Natural killer cell (primary cell): ENCODE measurements at regions not wholly inside any gene's neighbourhood (a gene's known extent, or its start where the extent isn't known, plus 50 kb on each side); places are given as distances from the start of the nearest gene placed in this dataset.

Source experiments
- ATAC-seq, 3 donors: fragments of 150-1000 bp in 2 of 3; fragments of 200-7000 bp in 1 of 3; cut with Tn5 transposase; 1 replicate in 1 of 3; 2 replicates in 2 of 3; pipeline ENCODE4 v1.10.0; 2021; ENCODE audit warnings: mild to moderate bottlenecking in 2 of 3, moderate library complexity in 2 of 3
- DNase-seq, 2 donors: peaks; one replicate each; pipeline versions ENCODE4 v3.0.0 to v3.0.0-alpha.2; 2013 to 2021; ENCODE audit warnings: mixed read lengths in 1 of 2
- H3K27ac ChIP-seq: one replicate; pipeline ENCODE4 v1.5.1; 2013; ENCODE audit warnings: mild to moderate bottlenecking, low read length
- H3K27me3 ChIP-seq: one replicate; pipeline ENCODE4 v1.6.1; 2013; ENCODE audit warnings: low read length; ENCODE audit not compliant: control insufficient read depth, insufficient read depth
- H3K36me3 ChIP-seq: one replicate; pipeline ENCODE4 v1.6.1; 2013; ENCODE audit warnings: low read length; ENCODE audit not compliant: control insufficient read depth, insufficient read depth
- H3K4me1 ChIP-seq: one replicate; pipeline ENCODE4 v1.6.1; 2013; ENCODE audit warnings: low read length; ENCODE audit not compliant: control insufficient read depth, insufficient read depth
- H3K4me3 ChIP-seq: one replicate; pipeline ENCODE4 v1.5.1; 2013; ENCODE audit warnings: low read length
- H3K9me3 ChIP-seq: one replicate; pipeline ENCODE4 v1.6.1; 2013; ENCODE audit warnings: low read length; ENCODE audit not compliant: control insufficient read depth, insufficient read depth
- H3K27ac Mint-ChIP-seq, 2 donors: one replicate each; pipeline ENCODE4 v1.8.0; 2022; ENCODE audit warnings: mild to moderate bottlenecking in 2 of 2, mixed read lengths in 2 of 2, moderate library complexity in 1 of 2
- H3K27me3 Mint-ChIP-seq, 2 donors: one replicate each; pipeline ENCODE4 v1.8.0; 2022; ENCODE audit warnings: low read depth in 2 of 2, mixed read lengths in 2 of 2
- H3K36me3 Mint-ChIP-seq: one replicate; pipeline ENCODE4 v1.8.0; 2022; ENCODE audit warnings: mixed read lengths
- H3K4me1 Mint-ChIP-seq, 2 donors: one replicate each; pipeline ENCODE4 v1.8.0; 2022; ENCODE audit warnings: mixed read lengths in 2 of 2
- H3K4me3 Mint-ChIP-seq: one replicate; pipeline ENCODE4 v1.8.0; 2022; ENCODE audit warnings: mild to moderate bottlenecking, moderate library complexity, mixed read lengths
- H3K9me3 Mint-ChIP-seq, 2 donors: one replicate each; pipeline ENCODE4 v1.8.0; 2022; ENCODE audit warnings: mixed read lengths in 2 of 2
- WGBS: methylation state at CpG from one replicate; pipeline ENCODE4 v1.1.7; 2013; ENCODE audit warnings: missing lambda C conversion rate; ENCODE audit not compliant: insufficient coverage; 5-methylcytosine and 5-hydroxymethylcytosine counted together
- intact Hi-C: fragments of 100-400 bp; cut with micrococcal nuclease; formaldehyde crosslinking; loops from one replicate; pipeline ENCODE4 v1.14.2; 2022
- TF ChIP-seq, protein P1 (sequence below): fragments of 200-600 bp; IDR thresholded peaks from one replicate; pipeline ENCODE4 v1.8.0; 2022; ENCODE audit warnings: antibody characterized with exemption

DNA sequence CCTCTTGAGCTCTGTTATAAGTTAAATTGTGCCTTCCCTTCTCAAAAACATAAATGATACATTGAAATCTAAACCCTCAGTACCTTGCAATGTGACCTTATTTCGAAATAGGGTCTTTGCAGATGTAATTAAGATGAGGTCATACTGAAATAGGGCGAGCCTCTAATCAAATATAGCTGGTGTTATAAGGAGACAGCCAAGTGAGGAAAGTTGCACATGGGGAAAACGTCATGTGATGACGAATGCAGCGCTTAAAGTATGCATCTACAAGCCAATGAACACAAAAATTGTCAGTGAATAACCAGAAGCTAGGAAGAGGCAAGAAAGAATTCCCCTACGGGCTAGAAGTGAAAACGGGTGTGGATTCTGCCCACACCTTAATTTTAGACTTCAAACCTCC lies 305.2 kb upstream of the FOXG1 start:
- no peaks in the 10 kb centered on the region for H3K27me3 Mint-ChIP-seq
- peaks cover 10 to 11% of the 10 kb centered on the region in 2 donors for H3K9me3 Mint-ChIP-seq
- no peaks in the 10 kb centered on the region for H3K36me3 Mint-ChIP-seq
- no peaks in the 10 kb centered on the region for H3K36me3 ChIP-seq
- no peak overlapping the region for H3K4me3 ChIP-seq
- no peaks in the 10 kb centered on the region for H3K4me1 Mint-ChIP-seq
- H3K9me3 ChIP-seq = no peaks in the 10 kb centered on the region
- H3K4me1 ChIP-seq = no peaks in the 10 kb centered on the region
- H3K4me3 Mint-ChIP-seq = no peak overlapping the region
- H3K27me3 ChIP-seq = no peaks in the 10 kb centered on the region
- TF ChIP-seq, protein P1, sequence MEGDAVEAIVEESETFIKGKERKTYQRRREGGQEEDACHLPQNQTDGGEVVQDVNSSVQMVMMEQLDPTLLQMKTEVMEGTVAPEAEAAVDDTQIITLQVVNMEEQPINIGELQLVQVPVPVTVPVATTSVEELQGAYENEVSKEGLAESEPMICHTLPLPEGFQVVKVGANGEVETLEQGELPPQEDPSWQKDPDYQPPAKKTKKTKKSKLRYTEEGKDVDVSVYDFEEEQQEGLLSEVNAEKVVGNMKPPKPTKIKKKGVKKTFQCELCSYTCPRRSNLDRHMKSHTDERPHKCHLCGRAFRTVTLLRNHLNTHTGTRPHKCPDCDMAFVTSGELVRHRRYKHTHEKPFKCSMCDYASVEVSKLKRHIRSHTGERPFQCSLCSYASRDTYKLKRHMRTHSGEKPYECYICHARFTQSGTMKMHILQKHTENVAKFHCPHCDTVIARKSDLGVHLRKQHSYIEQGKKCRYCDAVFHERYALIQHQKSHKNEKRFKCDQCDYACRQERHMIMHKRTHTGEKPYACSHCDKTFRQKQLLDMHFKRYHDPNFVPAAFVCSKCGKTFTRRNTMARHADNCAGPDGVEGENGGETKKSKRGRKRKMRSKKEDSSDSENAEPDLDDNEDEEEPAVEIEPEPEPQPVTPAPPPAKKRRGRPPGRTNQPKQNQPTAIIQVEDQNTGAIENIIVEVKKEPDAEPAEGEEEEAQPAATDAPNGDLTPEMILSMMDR = no peak
- intact Hi-C loops = no loop called here
- ATAC-seq (no peak), DNase-seq (no peak)
- 63% methylated on average over 7 of the region's 7 CpGs for WGBS
- H3K27ac Mint-ChIP-seq = no peak overlapping the region
- no peak overlapping the region for H3K27ac ChIP-seq

- Histone ChIP-seq H3K9me3 (peaks cover 16% of the 10 kb centered on the region), H3K36me3 (no peaks in the 10 kb centered on the region), H3K4me1 (no peaks in the 10 kb centered on the region), H3K27ac (no peak overlapping the region), H3K27me3 (no peaks in the 10 kb centered on the region), H3K4me3 (no peak overlapping the region)
- ATAC-seq (no peak), DNase-seq (no peak)
- H3K9me3 Mint-ChIP-seq = peaks cover 12 to 14% of the 10 kb centered on the region in 2 donors
- WGBS = 86% methylated on average over 4 of the region's 4 CpGs
- no peaks in the 10 kb centered on the region for H3K36me3 Mint-ChIP-seq
- H3K4me3 Mint-ChIP-seq = no peak overlapping the region
- no peak overlapping the region for H3K27ac Mint-ChIP-seq
- TF ChIP-seq, protein P1 = no peak
- no peaks in the 10 kb centered on the region for H3K4me1 Mint-ChIP-seq
- H3K27me3 Mint-ChIP-seq = no peaks in the 10 kb centered on the region
- intact Hi-C loops = no loop called here
Observed at GRCh38 chr14:28467611-28468010, 299.0 kb upstream of the FOXG1 start.

GRCh38 chr14:28468191-28469151 lies 298.1 kb upstream of the FOXG1 start:
- no peak overlapping the region for H3K4me3 ChIP-seq
- Mint-ChIP-seq H3K4me1 (no peaks in the 10 kb centered on the region), H3K27ac (no peak overlapping the region), H3K36me3 (peaks cover under 1% of the 10 kb centered on the region), H3K4me3 (no peak overlapping the region), H3K27me3 (no peaks in the 10 kb centered on the region), H3K9me3 (peaks cover 11 to 16% of the 10 kb centered on the region in 2 donors)
- H3K27ac ChIP-seq = no peak overlapping the region
- intact Hi-C loops = no loop called here
- WGBS = 35% methylated on average over 2 of the region's 2 CpGs
- DNase-seq (no peak), ATAC-seq (no peak)
- H3K36me3 ChIP-seq = no peaks in the 10 kb centered on the region
- no peaks in the 10 kb centered on the region for H3K4me1 ChIP-seq
- peaks cover 16% of the 10 kb centered on the region for H3K9me3 ChIP-seq
- no peaks in the 10 kb centered on the region for H3K27me3 ChIP-seq
- TF ChIP-seq, protein P1 = no peak
